IMR-90 (cell line): ENCODE measurements at regions not wholly inside any gene's neighbourhood (a gene's known extent, or its start where the extent isn't known, plus 50 kb on each side); places are given as distances from the start of the nearest gene placed in this dataset.

Experiments used
- ATAC-seq: fragments of 200-7000 bp; cut with Tn5 transposase; 2 replicates; pipeline ENCODE4 v1.9.1; 2020; ENCODE audit warnings: low read depth, mild to moderate bottlenecking, moderate library complexity
- BruUV-seq: library from RNA; stranded (reverse); fragments of 400-500 nt; replicated peaks from 2 replicates; lab custom pipeline; 2021; lab: Mats Ljungman, UMichigan
- CTCF ChIA-PET: fragments of 300-600 bp; formaldehyde crosslinking; extraction: SDS; loops from one replicate; lab custom pipeline; 2021; ENCODE audit warnings: antibody characterized with exemption; lab: Yijun Ruan, JAX
- POLR2A ChIA-PET: fragments of 300-600 bp; sonication (Branson Sonifier 250); formaldehyde crosslinking; loops from one replicate; lab custom pipeline; 2022; ENCODE audit warnings: antibody characterized with exemption; ENCODE audit not compliant: unreplicated experiment; lab: Charles Lee
- DNase-seq: peaks from one replicate; pipeline ENCODE4 v3.0.0; 2013
- H2AFZ ChIP-seq: replicated peaks from 2 replicates; pipeline ENCODE3; 2013; ENCODE audit warnings: low read length, mild to moderate bottlenecking; ENCODE audit not compliant: poor library complexity
- H2AK5ac ChIP-seq: 2 replicates; pipeline ENCODE4 v1.6.1; 2013; ENCODE audit warnings: low read depth, low read length, inconsistent platforms
- H2AK9ac ChIP-seq: replicated peaks from 2 replicates; pipeline ENCODE3; 2013; ENCODE audit warnings: mild to moderate bottlenecking, low read depth, low read length, moderate library complexity; ENCODE audit not compliant: poor library complexity
- H2BK120ac ChIP-seq: 2 replicates; pipeline ENCODE4 v1.6.1; 2013; ENCODE audit warnings: low read depth, low read length, inconsistent platforms
- H2BK15ac ChIP-seq: 3 replicates; pipeline ENCODE4 v1.6.1; 2013; ENCODE audit warnings: low read depth, low read length, inconsistent platforms
- H2BK20ac ChIP-seq: 2 replicates; pipeline ENCODE4 v1.6.1; 2013; ENCODE audit warnings: low read depth, mild to moderate bottlenecking, inconsistent platforms, low read length, moderate library complexity
- H2BK5ac ChIP-seq: 2 replicates; pipeline ENCODE4 v1.6.1; 2013; ENCODE audit warnings: mild to moderate bottlenecking, low read depth, low read length, inconsistent platforms; ENCODE audit not compliant: poor library complexity, severe bottlenecking
- H3K14ac ChIP-seq: replicated peaks from 2 replicates; pipeline ENCODE4 v1.6.1; 2013; ENCODE audit warnings: low read depth, low read length, inconsistent platforms
- H3K18ac ChIP-seq: 2 replicates; pipeline ENCODE4 v1.6.1; 2013; ENCODE audit warnings: low read depth, low read length, control low read depth
- H3K23ac ChIP-seq: 2 replicates; pipeline ENCODE4 v1.6.1; 2013; ENCODE audit warnings: low read depth, low read length, inconsistent platforms
- H3K27ac ChIP-seq: 2 replicates; pipeline ENCODE4 v1.5.1; 2013; ENCODE audit warnings: mild to moderate bottlenecking, control low read depth, low read length; ENCODE audit not compliant: insufficient read depth
- H3K27me3 ChIP-seq: 2 replicates; pipeline ENCODE4 v1.6.1; 2013; ENCODE audit warnings: low read length; ENCODE audit not compliant: control insufficient read depth, insufficient read depth
- H3K36me3 ChIP-seq: 2 replicates; pipeline ENCODE4 v1.6.1; 2013; ENCODE audit warnings: low read length, mixed read lengths; ENCODE audit not compliant: control insufficient read depth, insufficient read depth
- H3K4ac ChIP-seq: 2 replicates; pipeline ENCODE4 v1.6.1; 2013; ENCODE audit warnings: low read depth, low read length, inconsistent platforms
- H3K4me1 ChIP-seq: 2 replicates; pipeline ENCODE4 v1.6.1; 2013; ENCODE audit warnings: low read length, mixed read lengths; ENCODE audit not compliant: control insufficient read depth, insufficient read depth
- H3K4me2 ChIP-seq: 2 replicates; pipeline ENCODE4 v1.6.1; 2013; ENCODE audit warnings: low read depth, mild to moderate bottlenecking, control low read depth, low read length, moderate library complexity
- H3K4me3 ChIP-seq: 2 replicates; pipeline ENCODE4 v1.5.1; 2013; ENCODE audit warnings: low read depth, mild to moderate bottlenecking, control low read depth, low read length, moderate library complexity; ENCODE audit not compliant: insufficient read depth
- H3K56ac ChIP-seq: 2 replicates; pipeline ENCODE4 v1.6.1; 2013; ENCODE audit warnings: low read length, inconsistent platforms; ENCODE audit not compliant: insufficient read depth; ENCODE audit errors: extremely low read depth
- H3K79me1 ChIP-seq, 2 experiments: 2 replicates each; pipeline ENCODE4 v1.6.1; 2013; ENCODE audit warnings: low read length in 2 of 2, inconsistent platforms in 1 of 2, low read depth in 1 of 2
- H3K9ac ChIP-seq: 2 replicates; pipeline ENCODE4 v1.6.1; 2013; ENCODE audit warnings: low read depth, low read length, control low read depth
- H3K9me1 ChIP-seq: 2 replicates; pipeline ENCODE4 v1.6.1; 2013; ENCODE audit warnings: low read length, inconsistent platforms; ENCODE audit not compliant: insufficient read depth
- H3K9me3 ChIP-seq: 2 replicates; pipeline ENCODE4 v1.6.1; 2013; ENCODE audit warnings: low read length; ENCODE audit not compliant: control insufficient read depth, insufficient read depth
- H4K20me1 ChIP-seq: 2 replicates; pipeline ENCODE4 v1.6.1; 2013; ENCODE audit warnings: low read length, inconsistent platforms; ENCODE audit not compliant: insufficient read depth
- H4K5ac ChIP-seq: 2 replicates; pipeline ENCODE4 v1.6.1; 2013; ENCODE audit warnings: mild to moderate bottlenecking, low read depth, low read length, control low read depth
- H4K8ac ChIP-seq, 2 experiments: 2 replicates each; pipeline ENCODE4 v1.6.1; 2013; ENCODE audit warnings: low read depth in 2 of 2, low read length in 2 of 2, control low read depth in 1 of 2, inconsistent platforms in 1 of 2
- H4K91ac ChIP-seq: 2 replicates; pipeline ENCODE4 v1.6.1; 2013; ENCODE audit warnings: low read depth, low read length, inconsistent platforms; ENCODE audit not compliant: insufficient read depth
- BHLHE40 ChIP-seq: fragments of 150-350 bp; IDR thresholded peaks from 2 replicates; pipeline ENCODE4 v1.6.1; 2016; ENCODE audit warnings: mild to moderate bottlenecking, low read depth, low read length
- CEBPB ChIP-seq: IDR thresholded peaks from 2 replicates; pipeline ENCODE4 v1.6.1; 2012; ENCODE audit warnings: low read depth, low read length, improper control_type of control experiment
- CHD1 ChIP-seq: IDR thresholded peaks from 2 replicates; pipeline ENCODE4 v1.6.1; 2012; ENCODE audit warnings: low read depth, low read length, improper control_type of control experiment
- CTCF ChIP-seq: conservative IDR thresholded peaks from 2 replicates; pipeline ENCODE4 v1.5.1; 2012; ENCODE audit warnings: mild to moderate bottlenecking, low read depth, low read length, improper control_type of control experiment
- ELK1 ChIP-seq: fragments of 150-350 bp; IDR thresholded peaks from 2 replicates; pipeline ENCODE4 v1.6.1; 2016; ENCODE audit warnings: low read depth, mild to moderate bottlenecking, low read length, moderate library complexity, borderline replicate concordance
- FOS ChIP-seq: fragments of 150-350 bp; IDR thresholded peaks from 2 replicates; pipeline ENCODE4 v1.6.1; 2016; ENCODE audit warnings: low read depth, low read length
- MAFK ChIP-seq: IDR thresholded peaks from 2 replicates; pipeline ENCODE4 v1.6.1; 2012; ENCODE audit warnings: low read depth, low read length, improper control_type of control experiment
- MAZ ChIP-seq: IDR thresholded peaks from 2 replicates; pipeline ENCODE4 v1.6.1; 2012; ENCODE audit warnings: low read depth, mild to moderate bottlenecking, low read length, improper control_type of control experiment, moderate library complexity, borderline replicate concordance
- MXI1 ChIP-seq: IDR thresholded peaks from 2 replicates; pipeline ENCODE4 v1.6.1; 2012; ENCODE audit warnings: low read depth, mild to moderate bottlenecking, low read length, moderate library complexity, borderline replicate concordance
- NFE2L2 ChIP-seq: fragments of 150-350 bp; IDR thresholded peaks from 2 replicates; pipeline ENCODE4 v1.6.1; 2016; ENCODE audit warnings: low read depth, mild to moderate bottlenecking, low read length
- POLR2A ChIP-seq: IDR thresholded peaks from 2 replicates; pipeline ENCODE4 v1.6.1; 2012; ENCODE audit warnings: mild to moderate bottlenecking, low read depth, low read length
- RAD21 ChIP-seq: IDR thresholded peaks from 2 replicates; pipeline ENCODE4 v1.6.1; 2012; ENCODE audit warnings: low read length, improper control_type of control experiment
- RCOR1 ChIP-seq: IDR thresholded peaks from 2 replicates; pipeline ENCODE4 v1.6.1; 2012; ENCODE audit warnings: mild to moderate bottlenecking, low read length, improper control_type of control experiment; ENCODE audit not compliant: insufficient replicate concordance
- RFX5 ChIP-seq: IDR thresholded peaks from 2 replicates; pipeline ENCODE4 v1.8.0; 2012; ENCODE audit warnings: low read depth, mild to moderate bottlenecking, low read length, moderate library complexity
- SMC3 ChIP-seq: fragments of 150-350 bp; IDR thresholded peaks from 2 replicates; pipeline ENCODE4 v1.6.1; 2016; ENCODE audit warnings: low read depth, mild to moderate bottlenecking, antibody characterized with exemption, low read length, moderate library complexity
- USF2 ChIP-seq: fragments of 150-350 bp; IDR thresholded peaks from 2 replicates; pipeline ENCODE4 v1.6.1; 2017; ENCODE audit warnings: mild to moderate bottlenecking, antibody characterized with exemption, low read length, low read depth
- WGBS, 2 experiments: methylation state at CpG; one replicate each; pipeline versions ENCODE4 v1.1.5 to v1.1.7; 2013; ENCODE audit warnings: missing lambda C conversion rate in 2 of 2; ENCODE audit not compliant: insufficient read length in 1 of 2; ENCODE audit errors: extremely low coverage in 2 of 2; 5-methylcytosine and 5-hydroxymethylcytosine counted together
- dilution Hi-C: fragments of 300-500 bp; cut with HindIII; formaldehyde crosslinking; loops from one replicate; pipeline ENCODE4 v1.14.3; 2018; ENCODE audit warnings: low sequenced_read_pairs; ENCODE audit not compliant: unreplicated experiment
- in situ Hi-C: fragments of 300-500 bp; cut with MboI; formaldehyde crosslinking; loops from 3 replicates; pipeline ENCODE4 v1.14.3; 2019; ENCODE audit warnings: low sequenced_read_pairs, inconsistent platforms, mixed read lengths
- intact Hi-C: fragments of 100-400 bp; cut with micrococcal nuclease; formaldehyde crosslinking; loops from 2 replicates; pipeline ENCODE4 v1.10.0; 2022

- Histone ChIP-seq H2BK15ac (no peak overlapping the region), H3K14ac (no peak overlapping the region), H2AK9ac (no peak overlapping the region), H3K9ac (no peak overlapping the region), H3K4me1 (peaks cover 13% of the 10 kb centered on the region), H4K8ac (no peak overlapping the region), H2AK5ac (no peak overlapping the region), H2AFZ (no peak overlapping the region), H3K4me3 (no peak overlapping the region), H2BK20ac (no peak overlapping the region), H2BK120ac (no peak overlapping the region), H3K56ac (no peak overlapping the region), H3K79me1 (no peaks in the 10 kb centered on the region), H3K9me3 (no peaks in the 10 kb centered on the region), H3K4me2 (no peak overlapping the region), H2BK5ac (no peak overlapping the region), H3K27ac (no peak overlapping the region), H4K20me1 (no peaks in the 10 kb centered on the region), H4K91ac (no peak overlapping the region), H3K27me3 (no peaks in the 10 kb centered on the region), H3K4ac (no peak overlapping the region), H3K36me3 (no peaks in the 10 kb centered on the region), H3K23ac (no peak overlapping the region), H3K9me1 (no peaks in the 10 kb centered on the region), H3K18ac (no peak overlapping the region), H4K5ac (no peak overlapping the region)
- BruUV-seq = no TSS peak
- TF ChIP-seq SMC3 (no peak), MAZ (no peak), CTCF (no peak), MXI1 (no peak), RCOR1 (no peak), RAD21 (no peak), RFX5 (no peak), BHLHE40 (no peak), NFE2L2 (no peak), USF2 (no peak), FOS (no peak), MAFK (no peak), POLR2A (no peak), CHD1 (no peak), ELK1 (no peak), CEBPB (no peak)
- ChIA-PET CTCF (interaction anchor here (1.1 kb wide), 1 partner anchor 26 kb away, joined by 3 read pairs; no protein-coding TSS in a partner anchor), POLR2A (no interaction called here)
- dilution Hi-C loops (no loop called here), intact Hi-C loops (no loop called here), in situ Hi-C loops (no loop called here)
- WGBS, 2 experiments = no CpG with 5 or more reads among the region's 4 CpGs
- no peak for ATAC-seq
- no peak for DNase-seq
Observed at GRCh38 chr2:217466104-217466503, 536.7 kb downstream of the TNS1 start.
